H1 (cell line): ENCODE measurements at regions not wholly inside any gene's neighbourhood (a gene's known extent, or its start where the extent isn't known, plus 50 kb on each side); places are given as distances from the start of the nearest gene placed in this dataset.
"Not testable (repeated sequence)": the region's sequence is repeated elsewhere in the genome, so short reads cannot be mapped to it uniquely, and the experiment has no call there.

Source experiments
- CTCF ChIA-PET: fragments of 300-600 bp; sonication (Branson Sonifier 250); formaldehyde crosslinking; loops from one replicate; lab custom pipeline; 2021; ENCODE audit not compliant: partially characterized antibody; lab: Charles Lee
- POLR2A ChIA-PET: fragments of 300-600 bp; sonication (Branson Sonifier 250); formaldehyde crosslinking; loops from one replicate; lab custom pipeline; 2021; ENCODE audit warnings: inconsistent platforms; ENCODE audit not compliant: partially characterized antibody; lab: Charles Lee
- DNase-seq, 2 experiments: peaks; one replicate each; pipeline versions ENCODE4 v3.0.0 to v3.0.0-alpha.2; 2010 to 2022; ENCODE audit warnings: low spot score in 2 of 2, low read depth in 1 of 2, mixed read lengths in 1 of 2
- FAIRE-seq: peaks from 2 replicates; lab custom pipeline; 2011; peaks lifted over from hg19 to GRCh38; lab: Jason Lieb, UNC
- H2AFZ ChIP-seq: 2 replicates; pipeline ENCODE4 v1.8.1; 2012; ENCODE audit warnings: low read length, inconsistent platforms
- H2AK5ac ChIP-seq: 2 replicates; pipeline ENCODE4 v1.6.1; 2013; ENCODE audit warnings: low read depth, low read length
- H2BK120ac ChIP-seq: replicated peaks from 2 replicates; pipeline ENCODE3; 2013; ENCODE audit warnings: low read depth, low read length, inconsistent platforms
- H2BK12ac ChIP-seq: 2 replicates; pipeline ENCODE4 v1.6.1; 2013; ENCODE audit warnings: low read depth, low read length
- H2BK15ac ChIP-seq: 2 replicates; pipeline ENCODE4 v1.6.1; 2013; ENCODE audit warnings: low read length
- H2BK20ac ChIP-seq: 2 replicates; pipeline ENCODE4 v1.6.1; 2013; ENCODE audit warnings: low read length
- H2BK5ac ChIP-seq: 2 replicates; pipeline ENCODE4 v1.6.1; 2013; ENCODE audit warnings: low read depth, low read length
- H3K14ac ChIP-seq: 2 replicates; pipeline ENCODE4 v1.6.1; 2013; ENCODE audit warnings: inconsistent platforms; ENCODE audit not compliant: insufficient read length
- H3K18ac ChIP-seq: 2 replicates; pipeline ENCODE4 v1.6.1; 2013; ENCODE audit warnings: low read length; ENCODE audit errors: extremely low read depth
- H3K23ac ChIP-seq: 2 replicates; pipeline ENCODE4 v1.6.1; 2013; ENCODE audit warnings: inconsistent platforms; ENCODE audit not compliant: insufficient read length
- H3K23me2 ChIP-seq: 2 replicates; pipeline ENCODE4 v1.6.1; 2013; ENCODE audit warnings: low read depth, low read length
- H3K27ac ChIP-seq: 2 replicates; pipeline ENCODE4 v1.6.1; 2011; ENCODE audit warnings: low read depth, low read length, inconsistent platforms
- H3K27me3 ChIP-seq, 4 experiments: replicated peaks in 1 of 4; 1 replicate in 1 of 4; 2 replicates in 3 of 4; pipeline versions ENCODE4 v1.6.1 to v1.8.1; 2011 to 2013; ENCODE audit warnings: low read length in 3 of 4, mild to moderate bottlenecking in 3 of 4, inconsistent platforms in 2 of 4, mixed read lengths in 2 of 4, moderate library complexity in 1 of 4; ENCODE audit not compliant: control insufficient read depth in 3 of 4, insufficient read depth in 3 of 4; ENCODE audit errors: extremely low read depth in 1 of 4
- H3K36me3 ChIP-seq, 4 experiments: 2 replicates each; pipeline versions ENCODE4 v1.6.1 to v1.8.1; 2011 to 2013; ENCODE audit warnings: mild to moderate bottlenecking in 4 of 4, low read length in 3 of 4, moderate library complexity in 2 of 4, control low read depth in 1 of 4, inconsistent platforms in 1 of 4; ENCODE audit not compliant: insufficient read depth in 4 of 4, control insufficient read depth in 2 of 4
- H3K4ac ChIP-seq: replicated peaks from 2 replicates; pipeline ENCODE3; 2013; ENCODE audit warnings: low read length, low read depth, mixed read lengths, inconsistent platforms; ENCODE audit not compliant: insufficient read length
- H3K4me1 ChIP-seq, 4 experiments: replicated peaks in 1 of 4; 1 replicate in 1 of 4; 2 replicates in 3 of 4; pipeline versions ENCODE4 v1.6.1 to v1.8.1; 2011 to 2013; ENCODE audit warnings: low read length in 3 of 4, inconsistent platforms in 2 of 4, mixed read lengths in 1 of 4; ENCODE audit not compliant: insufficient read depth in 4 of 4, control insufficient read depth in 3 of 4
- H3K4me2 ChIP-seq, 2 experiments: 2 replicates each; pipeline versions ENCODE4 v1.6.1 to v1.8.1; 2011 to 2013; ENCODE audit warnings: low read depth in 2 of 2, low read length in 2 of 2, control low read depth in 1 of 2, inconsistent platforms in 1 of 2, mild to moderate bottlenecking in 1 of 2; ENCODE audit not compliant: insufficient read depth in 1 of 2
- H3K4me3 ChIP-seq, 4 experiments: fragments of 200-600, 300-600 bp in 1 of 4; sonication (generic), shearing (Covaris generic), sonication (Bioruptor Twin) in 1 of 4; 2 replicates each; pipeline versions ENCODE4 v1.5.1 to v1.8.1; 2011 to 2016; ENCODE audit warnings: low read length in 4 of 4, low read depth in 3 of 4, control low read depth in 2 of 4, inconsistent platforms in 2 of 4, mild to moderate bottlenecking in 2 of 4, mixed read lengths in 1 of 4, moderate library complexity in 1 of 4; ENCODE audit not compliant: insufficient read depth in 2 of 4; ENCODE audit errors: extremely low read depth in 1 of 4
- H3K56ac ChIP-seq: replicated peaks from 2 replicates; pipeline ENCODE3; 2013; ENCODE audit warnings: low read depth, mild to moderate bottlenecking, mixed read lengths, low read length, inconsistent platforms; ENCODE audit not compliant: insufficient read length
- H3K79me1 ChIP-seq: 2 replicates; pipeline ENCODE4 v1.6.1; 2013; ENCODE audit warnings: low read depth, low read length, control low read depth
- H3K79me2 ChIP-seq, 2 experiments: 2 replicates each; pipeline versions ENCODE4 v1.6.1 to v1.8.1; 2012 to 2013; ENCODE audit warnings: low read length in 2 of 2, mild to moderate bottlenecking in 2 of 2, inconsistent platforms in 1 of 2; ENCODE audit not compliant: insufficient read depth in 2 of 2, control insufficient read depth in 1 of 2
- H3K9ac ChIP-seq, 4 experiments: replicated peaks in 1 of 4; 1 replicate in 1 of 4; 2 replicates in 3 of 4; pipeline versions ENCODE4 v1.6.1 to v1.8.1; 2011 to 2013; ENCODE audit warnings: low read depth in 3 of 4, low read length in 3 of 4, control low read depth in 2 of 4, mild to moderate bottlenecking in 2 of 4, moderate library complexity in 2 of 4, inconsistent platforms in 1 of 4; ENCODE audit errors: extremely low read depth in 1 of 4
- H3K9me3 ChIP-seq, 2 experiments: 2 replicates each; pipeline versions ENCODE4 v1.6.1 to v1.8.1; 2012 to 2013; ENCODE audit warnings: mild to moderate bottlenecking in 2 of 2, moderate library complexity in 2 of 2, control low read depth in 1 of 2, inconsistent platforms in 1 of 2, low read depth in 1 of 2, low read length in 1 of 2, mixed read lengths in 1 of 2; ENCODE audit not compliant: insufficient read depth in 2 of 2
- H4K20me1 ChIP-seq, 2 experiments: replicated peaks in 1 of 2; 2 replicates each; pipeline versions ENCODE3 to v1.8.1; 2011 to 2013; ENCODE audit warnings: inconsistent platforms in 2 of 2, low read length in 2 of 2, mild to moderate bottlenecking in 1 of 2; ENCODE audit not compliant: insufficient read depth in 2 of 2, control insufficient read depth in 1 of 2
- H4K5ac ChIP-seq: 2 replicates; pipeline ENCODE4 v1.6.1; 2013; ENCODE audit warnings: low read length, low read depth, mixed read lengths, inconsistent platforms; ENCODE audit not compliant: insufficient read length
- H4K8ac ChIP-seq: 2 replicates; pipeline ENCODE4 v1.8.0; 2013; ENCODE audit warnings: mild to moderate bottlenecking, moderate library complexity, low read length, inconsistent platforms; ENCODE audit not compliant: insufficient read depth; ENCODE audit errors: extremely low read depth
- H4K91ac ChIP-seq: replicated peaks from 2 replicates; pipeline ENCODE3; 2013; ENCODE audit warnings: low read length, mixed read lengths, inconsistent platforms; ENCODE audit not compliant: insufficient read length
- WGBS, 2 experiments: shearing (Covaris generic) in 1 of 2; methylation state at CpG; one replicate each; pipeline versions ENCODE4 v1.1.6 to v1.1.7; 2013 to 2015; ENCODE audit warnings: low lambda C conversion rate in 2 of 2, mixed read lengths in 2 of 2, inconsistent platforms in 1 of 2, low coverage in 1 of 2, missing lambda C conversion rate in 1 of 2; ENCODE audit not compliant: insufficient replicate concordance in 2 of 2, insufficient coverage in 1 of 2, insufficient read length in 1 of 2; ENCODE audit errors: extremely low coverage in 1 of 2, missing lambda C conversion rate in 1 of 2; 5-methylcytosine and 5-hydroxymethylcytosine counted together

DNA sequence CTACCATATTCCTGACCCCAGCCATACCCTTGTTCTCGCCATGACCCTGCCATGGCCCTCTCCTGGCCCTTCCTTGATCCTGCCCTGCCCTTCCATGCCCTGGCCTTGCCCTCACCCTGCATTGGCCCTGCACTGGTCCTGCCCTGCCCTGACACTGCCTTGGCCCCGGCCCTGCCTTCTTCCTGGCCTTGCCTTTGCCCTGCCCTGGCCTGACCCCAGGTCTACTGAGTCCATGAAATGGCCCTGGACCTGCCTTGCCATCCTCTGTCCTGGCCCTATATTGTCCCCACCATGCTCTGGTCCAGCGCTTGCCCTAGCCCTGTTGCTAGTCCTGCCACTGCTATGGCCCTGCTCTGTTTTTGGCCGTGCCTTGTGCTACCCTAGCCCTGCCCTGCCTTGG lies 536.1 kb downstream of the FOXD4L6 start:
- H2BK120ac ChIP-seq, H2AK5ac ChIP-seq, H4K5ac ChIP-seq, H3K79me2 ChIP-seq, H3K9ac ChIP-seq, H2AFZ ChIP-seq, H4K20me1 ChIP-seq, FAIRE-seq, H2BK15ac ChIP-seq, H2BK20ac ChIP-seq, H4K91ac ChIP-seq, H3K23ac ChIP-seq, H3K4me1 ChIP-seq, DNase-seq, H3K4me3 ChIP-seq, H3K36me3 ChIP-seq, POLR2A ChIA-PET, H3K23me2 ChIP-seq, H3K4me2 ChIP-seq, H3K56ac ChIP-seq, H2BK12ac ChIP-seq, H3K4ac ChIP-seq, H3K27ac ChIP-seq, H3K79me1 ChIP-seq, H3K27me3 ChIP-seq, H3K18ac ChIP-seq, CTCF ChIA-PET, H4K8ac ChIP-seq, H3K14ac ChIP-seq, H2BK5ac ChIP-seq, H3K9me3 ChIP-seq: not testable (repeated sequence)
- 89% methylated on average over 3 of the region's 4 CpGs; no CpG with 5 or more reads in 1 of the 2 experiments for WGBS, 2 experiments

GRCh38 chr9:40591915-40592314 lies 536.6 kb downstream of the FOXD4L6 start:
- H3K36me3 ChIP-seq, H2BK5ac ChIP-seq, H3K79me1 ChIP-seq, H3K14ac ChIP-seq, H3K4me1 ChIP-seq, H2BK120ac ChIP-seq, H3K9ac ChIP-seq, H4K8ac ChIP-seq, H3K23ac ChIP-seq, H3K4me2 ChIP-seq, H2AFZ ChIP-seq, H4K91ac ChIP-seq, POLR2A ChIA-PET, H4K20me1 ChIP-seq, H3K27me3 ChIP-seq, H3K27ac ChIP-seq, H2BK15ac ChIP-seq, H4K5ac ChIP-seq, DNase-seq, H3K23me2 ChIP-seq, H2BK20ac ChIP-seq, H2AK5ac ChIP-seq, H3K9me3 ChIP-seq, H3K4ac ChIP-seq, CTCF ChIA-PET, FAIRE-seq, H3K18ac ChIP-seq, H3K4me3 ChIP-seq, H2BK12ac ChIP-seq, H3K79me2 ChIP-seq, H3K56ac ChIP-seq: not testable (repeated sequence)
- 84% methylated on average over 1 of the region's 2 CpGs; no CpG with 5 or more reads in 1 of the 2 experiments for WGBS, 2 experiments
